GM23338 (cell line): ENCODE measurements at regions not wholly inside any gene's neighbourhood (a gene's known extent, or its start where the extent isn't known, plus 50 kb on each side); places are given as distances from the start of the nearest gene placed in this dataset.

Experiments used
- CREB1 ChIP-seq: fragments of 250-450 bp; sonication (Bioruptor Pico); IDR thresholded peaks from 2 replicates; pipeline ENCODE4 v1.5.0; 2020; ENCODE audit warnings: low read depth, mild to moderate bottlenecking, moderate library complexity
- CTCF ChIP-seq, 2 experiments: fragments of 200-600 bp in 1 of 2; sonication (generic) in 1 of 2; conservative IDR thresholded peaks; 2 replicates each; pipeline versions ENCODE4 v1.5.1 to v1.6.1; 2016 to 2017; ENCODE audit warnings: antibody characterized with exemption in 2 of 2, low read depth in 2 of 2, mild to moderate bottlenecking in 2 of 2, moderate library complexity in 1 of 2
- POLR2AphosphoS5 ChIP-seq: IDR thresholded peaks from 2 replicates; pipeline ENCODE4 v1.6.1; 2016; ENCODE audit warnings: antibody characterized with exemption, low read depth

GRCh38 chr1:30339866-30340265 is 383.5 kb downstream of the MATN1 start:
- TF ChIP-seq CTCF (conservative IDR thresholded peaks at IDR 0.05; ENCODE audit: low read depth in 2 of 2): no peak
- no peak for TF ChIP-seq POLR2AphosphoS5
- no peak for TF ChIP-seq CREB1 (CRISPR knock-in tag)
